ENCODE measurements at regions not wholly inside any gene's neighbourhood (a gene's known extent, or its start where the extent isn't known, plus 50 kb on each side); places are given as distances from the start of the nearest gene placed in this dataset.
"Not testable (repeated sequence)": the region's sequence is repeated elsewhere in the genome, so short reads cannot be mapped to it uniquely, and the experiment has no call there.

DNA sequence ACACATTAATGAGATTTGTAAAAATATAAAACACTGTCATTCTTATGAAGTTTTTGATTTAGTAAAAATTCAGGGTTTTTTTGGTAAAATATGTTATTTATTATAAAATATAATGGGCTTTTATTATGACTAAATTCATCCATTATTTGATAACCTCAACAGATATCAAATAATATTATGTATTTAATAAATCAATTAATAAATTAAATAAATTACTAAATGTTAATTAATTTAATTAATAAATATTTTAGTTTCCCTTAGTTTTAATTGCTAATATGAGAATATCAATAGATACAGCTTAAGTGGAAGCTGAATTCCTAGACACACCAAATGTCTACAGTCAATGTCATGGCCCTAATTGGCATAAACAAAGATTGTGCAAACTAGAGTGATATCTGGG, 82.3 kb upstream of the DGKG start:
- Histone ChIP-seq H3K4me3 (replicated peaks in 1 of 3; ENCODE audit: insufficient read depth in 1 of 3, low read depth in 1 of 3, low read length in 3 of 3) (no peak overlapping the region), H3K27me3 (ENCODE audit: control insufficient read depth in 2 of 2, insufficient read depth in 2 of 2, low read length in 2 of 2) (peaks cover 0 to 2% of the 10 kb centered on the region in 2 experiments), H3K27ac (ENCODE audit: insufficient read depth, low read depth, low read length) (no peak overlapping the region), H3K9me3 (replicated peaks; ENCODE audit: control insufficient read depth, insufficient read depth, low read length) (no peaks in the 10 kb centered on the region), H3K9ac (replicated peaks; ENCODE audit: extremely low read depth, insufficient read depth, low read length) (no peak overlapping the region), H3K4me1 (ENCODE audit: control insufficient read depth, extremely low read depth, insufficient read depth, low read length) (no peaks in the 10 kb centered on the region), H2AFZ (ENCODE audit: low read depth, low read length) (no peak overlapping the region), H3K9me1 (replicated peaks; ENCODE audit: control insufficient read depth, extremely low read depth, insufficient read depth, low read length) (no peaks in the 10 kb centered on the region), H3K79me2 (ENCODE audit: control insufficient read depth, insufficient read depth, low read length) (no peaks in the 10 kb centered on the region), H3K4me2 (ENCODE audit: insufficient read depth, low read length) (no peak overlapping the region), H3K36me3 (ENCODE audit: control insufficient read depth in 2 of 2, extremely low read depth in 1 of 2, insufficient read depth in 2 of 2, low read length in 2 of 2) (no peaks in the 10 kb centered on the region), H4K20me1 (replicated peaks; ENCODE audit: control insufficient read depth, extremely low read depth, insufficient read depth, low read length) (no peaks in the 10 kb centered on the region)
- dilution Hi-C loops (cut with MboI; ENCODE audit: extremely low pct_ligation_motif_present, low sequenced_read_pairs) (no loop called here), intact Hi-C loops (cut with micrococcal nuclease) (no loop called here)
- FAIRE-seq (no peak), DNase-seq (ENCODE audit: low read depth, low spot score) (no peak)
- BruUV-seq (replicated peaks): no TSS peak
- CTCF ChIA-PET: no interaction called here
- POLR2A ChIA-PET: no interaction called here
- TF ChIP-seq POLR2AphosphoS5 (IDR thresholded peaks at IDR 0.05; ENCODE audit: insufficient read depth, low read depth, low read length): no peak
- TF ChIP-seq POLR2A (IDR thresholded peaks at IDR 0.05; ENCODE audit: low read depth, low read length): no peak
- no peak for TF ChIP-seq JUN (IDR thresholded peaks at IDR 0.05; ENCODE audit: borderline replicate concordance, insufficient read depth, insufficient read length, low read depth)
- TF ChIP-seq, protein P1, sequence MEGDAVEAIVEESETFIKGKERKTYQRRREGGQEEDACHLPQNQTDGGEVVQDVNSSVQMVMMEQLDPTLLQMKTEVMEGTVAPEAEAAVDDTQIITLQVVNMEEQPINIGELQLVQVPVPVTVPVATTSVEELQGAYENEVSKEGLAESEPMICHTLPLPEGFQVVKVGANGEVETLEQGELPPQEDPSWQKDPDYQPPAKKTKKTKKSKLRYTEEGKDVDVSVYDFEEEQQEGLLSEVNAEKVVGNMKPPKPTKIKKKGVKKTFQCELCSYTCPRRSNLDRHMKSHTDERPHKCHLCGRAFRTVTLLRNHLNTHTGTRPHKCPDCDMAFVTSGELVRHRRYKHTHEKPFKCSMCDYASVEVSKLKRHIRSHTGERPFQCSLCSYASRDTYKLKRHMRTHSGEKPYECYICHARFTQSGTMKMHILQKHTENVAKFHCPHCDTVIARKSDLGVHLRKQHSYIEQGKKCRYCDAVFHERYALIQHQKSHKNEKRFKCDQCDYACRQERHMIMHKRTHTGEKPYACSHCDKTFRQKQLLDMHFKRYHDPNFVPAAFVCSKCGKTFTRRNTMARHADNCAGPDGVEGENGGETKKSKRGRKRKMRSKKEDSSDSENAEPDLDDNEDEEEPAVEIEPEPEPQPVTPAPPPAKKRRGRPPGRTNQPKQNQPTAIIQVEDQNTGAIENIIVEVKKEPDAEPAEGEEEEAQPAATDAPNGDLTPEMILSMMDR (IDR thresholded peaks at IDR 0.05; ENCODE audit: extremely low read depth in 1 of 2, insufficient read depth in 1 of 2, low read depth in 1 of 2, low read length in 2 of 2): no peak
- no peak for TF ChIP-seq EZH2 (IDR thresholded peaks at IDR 0.05; ENCODE audit: borderline replicate concordance, low read depth, low read length, severe bottlenecking)
- no peak for TF ChIP-seq GATA2 (IDR thresholded peaks at IDR 0.05; ENCODE audit: insufficient read depth, insufficient read length, low read depth, low read length)
- TF ChIP-seq MYC (IDR thresholded peaks at IDR 0.05; ENCODE audit: low read depth, low read length): no peak
- TF ChIP-seq, protein P2, sequence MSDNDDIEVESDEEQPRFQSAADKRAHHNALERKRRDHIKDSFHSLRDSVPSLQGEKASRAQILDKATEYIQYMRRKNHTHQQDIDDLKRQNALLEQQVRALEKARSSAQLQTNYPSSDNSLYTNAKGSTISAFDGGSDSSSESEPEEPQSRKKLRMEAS (IDR thresholded peaks at IDR 0.05; ENCODE audit: insufficient read depth, insufficient read length): no peak
- TF ChIP-seq FOS (IDR thresholded peaks at IDR 0.05; ENCODE audit: borderline replicate concordance, insufficient read depth, low read length): no peak

DNA sequence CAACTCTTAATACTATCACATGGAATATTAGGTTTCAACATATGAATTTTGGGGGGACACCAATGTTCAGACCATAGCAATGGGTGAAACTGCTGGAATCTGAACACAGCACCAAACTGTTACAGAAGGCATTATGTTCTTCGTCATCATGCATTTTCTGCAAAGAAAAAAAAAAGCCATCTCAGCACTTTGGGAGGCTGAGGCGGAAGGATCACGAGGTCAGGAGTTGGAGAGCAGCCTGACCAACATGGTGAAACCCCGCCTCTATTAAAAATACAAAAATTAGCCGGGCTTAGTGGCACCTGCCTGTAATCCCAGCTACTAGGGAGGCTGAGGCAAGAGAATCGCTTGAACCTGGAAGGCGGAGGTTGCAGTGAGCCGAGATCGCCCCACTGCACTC, 80.9 kb upstream of the DGKG start:
- H3K4me2 ChIP-seq (ENCODE audit: insufficient read depth, low read length); BruUV-seq (replicated peaks); H3K4me1 ChIP-seq (ENCODE audit: control insufficient read depth, extremely low read depth, insufficient read depth, low read length); POLR2A ChIA-PET; H4K20me1 ChIP-seq (replicated peaks; ENCODE audit: control insufficient read depth, extremely low read depth, insufficient read depth, low read length); H2AFZ ChIP-seq (ENCODE audit: low read depth, low read length); H3K9ac ChIP-seq (replicated peaks; ENCODE audit: extremely low read depth, insufficient read depth, low read length); DNase-seq (ENCODE audit: low read depth, low spot score); H3K9me1 ChIP-seq (replicated peaks; ENCODE audit: control insufficient read depth, extremely low read depth, insufficient read depth, low read length); H3K9me3 ChIP-seq (replicated peaks; ENCODE audit: control insufficient read depth, insufficient read depth, low read length); H3K27me3 ChIP-seq (ENCODE audit: control insufficient read depth in 2 of 2, insufficient read depth in 2 of 2, low read length in 2 of 2); intact Hi-C loops (cut with micrococcal nuclease); H3K79me2 ChIP-seq (ENCODE audit: control insufficient read depth, insufficient read depth, low read length); H3K4me3 ChIP-seq (replicated peaks in 1 of 3; ENCODE audit: insufficient read depth in 1 of 3, low read depth in 1 of 3, low read length in 3 of 3); H3K36me3 ChIP-seq (ENCODE audit: control insufficient read depth in 2 of 2, extremely low read depth in 1 of 2, insufficient read depth in 2 of 2, low read length in 2 of 2); H3K27ac ChIP-seq (ENCODE audit: insufficient read depth, low read depth, low read length); dilution Hi-C loops (cut with MboI; ENCODE audit: extremely low pct_ligation_motif_present, low sequenced_read_pairs); FAIRE-seq: not testable (repeated sequence)
- CTCF ChIA-PET: interaction anchor here (0.7 kb wide), 1 partner anchor 9 kb away, joined by 3 read pairs; no protein-coding TSS in a partner anchor
